HL-60 (cell line): ENCODE measurements at regions not wholly inside any gene's neighbourhood (a gene's known extent, or its start where the extent isn't known, plus 50 kb on each side); places are given as distances from the start of the nearest gene placed in this dataset.

ENCODE experiments used
- DNase-seq, 2 experiments: peaks; one replicate each; pipeline ENCODE4 v3.0.0-alpha.2; 2010 to 2020; ENCODE audit warnings: low read depth in 1 of 2, low spot score in 1 of 2
- H3K27ac ChIP-seq: fragments of 250-450 bp; sonication (Bioruptor Pico); replicated peaks from 2 replicates; pipeline ENCODE4 v1.5.1; 2020; ENCODE audit warnings: mild to moderate bottlenecking, moderate library complexity
- H3K27me3 ChIP-seq: fragments of 250-450 bp; sonication (Bioruptor Pico); 2 replicates; pipeline ENCODE4 v1.5.1; 2021; ENCODE audit warnings: mild to moderate bottlenecking, moderate library complexity; ENCODE audit not compliant: insufficient read depth, poor library complexity, severe bottlenecking
- H3K4me3 ChIP-seq: replicated peaks from 2 replicates; pipeline ENCODE4 v1.5.1; 2011; ENCODE audit warnings: mild to moderate bottlenecking, control low read depth, low read length; ENCODE audit not compliant: insufficient read depth
- GABPA ChIP-seq: IDR thresholded peaks from 2 replicates; pipeline ENCODE4 v1.6.1; 2012; ENCODE audit warnings: low read depth
- POLR2AphosphoS5 ChIP-seq: IDR thresholded peaks from 2 replicates; pipeline ENCODE4 v1.6.1; 2012; ENCODE audit warnings: low read depth
- SPI1 ChIP-seq: IDR thresholded peaks from 2 replicates; pipeline ENCODE4 v1.6.1; 2012; ENCODE audit warnings: low read depth, mild to moderate bottlenecking, borderline replicate concordance
- TF ChIP-seq, protein P1 (sequence below): IDR thresholded peaks from 2 replicates; pipeline ENCODE4 v1.6.1; 2012; ENCODE audit warnings: low read depth; ENCODE audit not compliant: insufficient replicate concordance
- TF ChIP-seq, protein P2 (sequence below): IDR thresholded peaks from one replicate; pipeline ENCODE4 v1.5.1; 2011; ENCODE audit warnings: low read length, control low read depth, inconsistent platforms; ENCODE audit not compliant: insufficient read depth

DNA sequence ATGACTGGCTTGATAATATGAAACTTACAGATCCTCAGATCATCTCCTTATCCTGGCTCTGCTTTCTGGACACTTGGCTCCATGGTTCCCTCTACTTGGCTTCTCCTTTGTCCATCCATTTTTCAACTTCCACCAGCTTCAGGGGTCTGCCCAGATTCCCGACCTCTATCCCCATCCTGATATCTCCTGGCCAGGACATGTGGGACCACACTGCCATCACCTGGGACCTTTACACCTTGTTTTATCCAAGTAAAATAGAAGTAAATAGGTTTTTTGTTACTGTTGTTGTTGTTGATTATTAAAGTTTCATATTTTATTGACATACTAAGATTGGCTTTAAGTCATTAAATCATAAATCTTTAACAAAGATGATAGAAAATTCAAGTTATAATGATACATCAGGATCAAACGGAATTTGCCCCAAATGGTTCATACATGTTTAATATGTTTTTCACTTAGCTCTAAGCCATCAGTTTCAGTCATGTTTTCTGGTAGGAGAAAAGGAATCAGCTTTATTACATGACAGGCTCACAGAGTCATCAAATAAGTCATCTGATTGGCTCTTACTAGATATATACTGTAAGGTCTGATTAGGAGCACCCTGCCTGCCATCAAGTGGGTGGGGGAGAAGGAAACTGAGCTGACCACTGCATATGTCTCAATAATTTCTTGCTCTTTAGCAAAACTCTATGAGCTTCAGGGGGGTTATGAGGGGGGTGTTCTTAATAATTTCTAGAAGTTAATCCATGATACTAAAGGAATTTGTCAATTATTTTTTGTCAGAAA lies 111.5 kb upstream of the AHR start:
- Histone ChIP-seq H3K27me3 (no peaks in the 10 kb centered on the region), H3K27ac (no peak overlapping the region), H3K4me3 (no peak overlapping the region)
- TF ChIP-seq, protein P1, sequence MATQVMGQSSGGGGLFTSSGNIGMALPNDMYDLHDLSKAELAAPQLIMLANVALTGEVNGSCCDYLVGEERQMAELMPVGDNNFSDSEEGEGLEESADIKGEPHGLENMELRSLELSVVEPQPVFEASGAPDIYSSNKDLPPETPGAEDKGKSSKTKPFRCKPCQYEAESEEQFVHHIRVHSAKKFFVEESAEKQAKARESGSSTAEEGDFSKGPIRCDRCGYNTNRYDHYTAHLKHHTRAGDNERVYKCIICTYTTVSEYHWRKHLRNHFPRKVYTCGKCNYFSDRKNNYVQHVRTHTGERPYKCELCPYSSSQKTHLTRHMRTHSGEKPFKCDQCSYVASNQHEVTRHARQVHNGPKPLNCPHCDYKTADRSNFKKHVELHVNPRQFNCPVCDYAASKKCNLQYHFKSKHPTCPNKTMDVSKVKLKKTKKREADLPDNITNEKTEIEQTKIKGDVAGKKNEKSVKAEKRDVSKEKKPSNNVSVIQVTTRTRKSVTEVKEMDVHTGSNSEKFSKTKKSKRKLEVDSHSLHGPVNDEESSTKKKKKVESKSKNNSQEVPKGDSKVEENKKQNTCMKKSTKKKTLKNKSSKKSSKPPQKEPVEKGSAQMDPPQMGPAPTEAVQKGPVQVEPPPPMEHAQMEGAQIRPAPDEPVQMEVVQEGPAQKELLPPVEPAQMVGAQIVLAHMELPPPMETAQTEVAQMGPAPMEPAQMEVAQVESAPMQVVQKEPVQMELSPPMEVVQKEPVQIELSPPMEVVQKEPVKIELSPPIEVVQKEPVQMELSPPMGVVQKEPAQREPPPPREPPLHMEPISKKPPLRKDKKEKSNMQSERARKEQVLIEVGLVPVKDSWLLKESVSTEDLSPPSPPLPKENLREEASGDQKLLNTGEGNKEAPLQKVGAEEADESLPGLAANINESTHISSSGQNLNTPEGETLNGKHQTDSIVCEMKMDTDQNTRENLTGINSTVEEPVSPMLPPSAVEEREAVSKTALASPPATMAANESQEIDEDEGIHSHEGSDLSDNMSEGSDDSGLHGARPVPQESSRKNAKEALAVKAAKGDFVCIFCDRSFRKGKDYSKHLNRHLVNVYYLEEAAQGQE = no peak
- no peak for TF ChIP-seq POLR2AphosphoS5
- TF ChIP-seq SPI1 = no peak
- TF ChIP-seq, protein P2, sequence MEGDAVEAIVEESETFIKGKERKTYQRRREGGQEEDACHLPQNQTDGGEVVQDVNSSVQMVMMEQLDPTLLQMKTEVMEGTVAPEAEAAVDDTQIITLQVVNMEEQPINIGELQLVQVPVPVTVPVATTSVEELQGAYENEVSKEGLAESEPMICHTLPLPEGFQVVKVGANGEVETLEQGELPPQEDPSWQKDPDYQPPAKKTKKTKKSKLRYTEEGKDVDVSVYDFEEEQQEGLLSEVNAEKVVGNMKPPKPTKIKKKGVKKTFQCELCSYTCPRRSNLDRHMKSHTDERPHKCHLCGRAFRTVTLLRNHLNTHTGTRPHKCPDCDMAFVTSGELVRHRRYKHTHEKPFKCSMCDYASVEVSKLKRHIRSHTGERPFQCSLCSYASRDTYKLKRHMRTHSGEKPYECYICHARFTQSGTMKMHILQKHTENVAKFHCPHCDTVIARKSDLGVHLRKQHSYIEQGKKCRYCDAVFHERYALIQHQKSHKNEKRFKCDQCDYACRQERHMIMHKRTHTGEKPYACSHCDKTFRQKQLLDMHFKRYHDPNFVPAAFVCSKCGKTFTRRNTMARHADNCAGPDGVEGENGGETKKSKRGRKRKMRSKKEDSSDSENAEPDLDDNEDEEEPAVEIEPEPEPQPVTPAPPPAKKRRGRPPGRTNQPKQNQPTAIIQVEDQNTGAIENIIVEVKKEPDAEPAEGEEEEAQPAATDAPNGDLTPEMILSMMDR = no peak
- TF ChIP-seq GABPA = no peak
- no peak for DNase-seq

DNA sequence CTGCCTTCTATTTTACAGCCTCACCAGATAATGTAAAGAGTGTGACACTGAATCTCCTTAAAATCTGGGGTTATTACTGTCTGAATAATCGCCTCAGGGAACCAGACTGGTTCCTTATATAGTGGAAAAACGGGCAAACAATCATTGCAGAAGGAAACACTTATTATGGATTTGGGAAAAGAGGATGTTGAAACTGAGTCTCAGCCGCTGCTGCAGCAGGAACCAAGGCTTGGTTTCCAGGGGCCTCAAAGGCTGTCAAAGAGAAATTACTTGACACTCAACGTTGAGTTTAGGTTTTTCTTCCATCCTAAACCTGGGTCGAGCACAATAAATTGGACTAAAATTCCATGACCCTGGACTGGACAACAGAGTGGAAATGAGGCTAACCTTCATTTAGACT lies 103.8 kb upstream of the AHR start:
- TF ChIP-seq GABPA = no peak
- TF ChIP-seq, protein P2 = no peak
- TF ChIP-seq POLR2AphosphoS5 = no peak
- TF ChIP-seq SPI1 = no peak
- TF ChIP-seq, protein P1 = no peak
- Histone ChIP-seq H3K27ac (no peak overlapping the region), H3K4me3 (no peak overlapping the region), H3K27me3 (no peaks in the 10 kb centered on the region)
- no peak for DNase-seq

DNA sequence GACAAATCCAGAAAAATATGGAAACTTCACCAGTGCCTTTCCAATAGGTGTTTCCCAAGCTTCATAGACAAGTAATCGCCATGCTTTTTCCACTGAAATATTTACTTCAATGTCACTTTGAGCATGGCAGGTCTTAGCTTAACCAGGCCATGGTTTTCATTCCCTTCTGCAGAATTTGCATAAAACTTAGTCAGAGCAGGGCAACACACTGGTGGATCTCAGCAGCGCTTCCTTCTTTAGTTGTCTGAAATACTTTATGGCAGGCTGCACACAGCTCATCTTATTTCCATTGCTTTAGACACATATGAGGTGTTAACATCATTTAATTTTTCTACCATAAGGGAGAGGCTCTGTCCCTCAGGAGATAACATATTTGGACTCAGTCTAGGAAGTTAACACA lies 102.9 kb upstream of the AHR start:
- Histone ChIP-seq H3K27ac (no peak overlapping the region), H3K27me3 (no peaks in the 10 kb centered on the region), H3K4me3 (no peak overlapping the region)
- TF ChIP-seq GABPA (no peak), SPI1 (no peak), POLR2AphosphoS5 (no peak)
- TF ChIP-seq, protein P2 = no peak
- TF ChIP-seq, protein P1 = no peak
- DNase-seq = no peak
